Spleen (tissue), 11 donors: ENCODE measurements at regions not wholly inside any gene's neighbourhood (a gene's known extent, or its start where the extent isn't known, plus 50 kb on each side); places are given as distances from the start of the nearest gene placed in this dataset.

Experiments used
- DNase-seq: peaks from one replicate; pipeline ENCODE4 v3.0.0-alpha.2; 2020
- H3K27ac ChIP-seq, 8 donors: fragments of 200-600 bp; sonication (generic) in 7 of 8; 1 replicate in 4 of 8; 2 replicates in 4 of 8; pipeline versions ENCODE4 v1.5.0 to v1.8.0; 2016 to 2021; ENCODE audit warnings: inconsistent platforms in 4 of 8, mild to moderate bottlenecking in 4 of 8, moderate library complexity in 1 of 8
- H3K27me3 ChIP-seq, 7 donors: fragments of 200-600 bp; sonication (generic) in 6 of 7; replicated peaks in 1 of 7; 1 replicate in 4 of 7; 2 replicates in 3 of 7; pipeline versions ENCODE4 v1.5.0 to v1.8.0; 2016 to 2021; ENCODE audit warnings: inconsistent platforms in 3 of 7, mild to moderate bottlenecking in 1 of 7
- H3K36me3 ChIP-seq, 6 donors: fragments of 200-600 bp; sonication (generic) in 5 of 6; 1 replicate in 4 of 6; 2 replicates in 2 of 6; pipeline versions ENCODE4 v1.5.0 to v1.8.0; 2016 to 2021; ENCODE audit warnings: inconsistent platforms in 2 of 6
- H3K4me1 ChIP-seq, 6 donors: fragments of 200-600 bp; sonication (generic) in 5 of 6; 1 replicate in 3 of 6; 2 replicates in 3 of 6; pipeline versions ENCODE4 v1.5.0 to v1.8.0; 2016 to 2021; ENCODE audit warnings: inconsistent platforms in 3 of 6
- H3K4me3 ChIP-seq, 8 donors: fragments of 200-600 bp; sonication (generic) in 7 of 8; 1 replicate in 4 of 8; 2 replicates in 4 of 8; pipeline versions ENCODE4 v1.5.0 to v1.8.0; 2016 to 2021; ENCODE audit warnings: inconsistent platforms in 4 of 8, mild to moderate bottlenecking in 4 of 8, moderate library complexity in 2 of 8
- H3K9me3 ChIP-seq, 8 donors: fragments of 200-600 bp; sonication (generic) in 7 of 8; 1 replicate in 4 of 8; 2 replicates in 4 of 8; pipeline versions ENCODE4 v1.5.0 to v1.8.0; 2016 to 2021; ENCODE audit warnings: inconsistent platforms in 4 of 8
- POLR2A ChIP-seq, 3 donors: fragments of 450-650 bp; IDR thresholded peaks; one replicate each; pipeline ENCODE4 v1.5.1; 2017; ENCODE audit warnings: antibody characterized with exemption in 3 of 3, mild to moderate bottlenecking in 1 of 3
- POLR2AphosphoS5 ChIP-seq, 3 donors: sonication (generic); formaldehyde crosslinking; IDR thresholded peaks; one replicate each; pipeline ENCODE4 v1.5.1; 2017; ENCODE audit warnings: antibody characterized with exemption in 3 of 3
- WGBS, 5 donors: extraction: QIAGEN DNeasy Blood & Tissue Kit in 3 of 5; methylation state at CpG; one replicate each; pipeline versions ENCODE4 v1.1.5 to v1.1.7; 2013 to 2018; 5-methylcytosine and 5-hydroxymethylcytosine counted together
- intact Hi-C: fragments of 100-400 bp; cut with DNase I; formaldehyde crosslinking; loops from one replicate; pipeline ENCODE4 v1.15.0; 2023; ENCODE audit warnings: low total_unique reads
- TF ChIP-seq, protein P1 (sequence below), 11 experiments: fragments of 200-600 bp in 7 of 11; fragments of 450-650 bp in 4 of 11; sonication (generic) in 4 of 11; IDR thresholded peaks in 8 of 11; conservative IDR thresholded peaks in 3 of 11; 1 replicate in 7 of 11; 2 replicates in 4 of 11; pipeline versions ENCODE4 v1.4.0 to v1.8.0; 2016 to 2021; ENCODE audit warnings: antibody characterized with exemption in 11 of 11, inconsistent platforms in 4 of 11, mild to moderate bottlenecking in 1 of 11
- donor health status: healthy with polysubstance abuse.
- donor health status: DM: no; HTN: no; CAD: no; lungs with moderate emphysema.
- donor health status: DM: no; HTN: no; CAD: no.
- donor health status: Bipolar disorder and iron deficiency.
- donor health status: healthy.
- donor health status: DM: no; HTN: no; CAD: no.
- donor health status: DM: yes; HTN: yes; CAD: no.

DNA sequence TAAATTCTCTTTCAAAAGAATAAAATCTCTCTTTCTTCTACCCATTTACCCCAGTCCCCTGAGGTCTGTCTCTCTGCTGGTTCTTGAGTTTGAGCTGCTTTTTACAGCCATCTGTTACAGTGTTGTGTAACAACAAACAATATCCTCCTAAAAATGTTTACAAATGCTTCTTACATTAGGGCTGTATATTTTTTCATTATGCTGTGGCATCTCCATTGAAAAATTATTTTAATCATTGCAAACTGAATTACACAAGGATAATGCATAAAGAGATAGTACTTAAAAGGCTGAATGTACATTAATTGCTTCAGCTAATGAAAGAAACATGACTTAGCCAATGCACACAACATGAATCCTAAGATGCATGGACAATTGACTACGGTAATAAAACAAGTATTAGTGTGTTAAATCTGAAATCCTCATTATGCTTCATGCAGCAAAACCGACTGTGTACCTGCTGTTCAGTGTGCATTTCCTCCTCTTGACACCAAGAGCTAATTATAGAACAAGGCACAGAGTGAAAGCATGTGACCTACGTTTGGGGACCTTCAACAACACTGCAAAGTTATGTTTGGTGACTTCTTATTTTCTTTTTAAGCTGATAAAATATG is 181.7 kb upstream of the RHOBTB1 start:
- intact Hi-C loops, result no loop called here

DNA sequence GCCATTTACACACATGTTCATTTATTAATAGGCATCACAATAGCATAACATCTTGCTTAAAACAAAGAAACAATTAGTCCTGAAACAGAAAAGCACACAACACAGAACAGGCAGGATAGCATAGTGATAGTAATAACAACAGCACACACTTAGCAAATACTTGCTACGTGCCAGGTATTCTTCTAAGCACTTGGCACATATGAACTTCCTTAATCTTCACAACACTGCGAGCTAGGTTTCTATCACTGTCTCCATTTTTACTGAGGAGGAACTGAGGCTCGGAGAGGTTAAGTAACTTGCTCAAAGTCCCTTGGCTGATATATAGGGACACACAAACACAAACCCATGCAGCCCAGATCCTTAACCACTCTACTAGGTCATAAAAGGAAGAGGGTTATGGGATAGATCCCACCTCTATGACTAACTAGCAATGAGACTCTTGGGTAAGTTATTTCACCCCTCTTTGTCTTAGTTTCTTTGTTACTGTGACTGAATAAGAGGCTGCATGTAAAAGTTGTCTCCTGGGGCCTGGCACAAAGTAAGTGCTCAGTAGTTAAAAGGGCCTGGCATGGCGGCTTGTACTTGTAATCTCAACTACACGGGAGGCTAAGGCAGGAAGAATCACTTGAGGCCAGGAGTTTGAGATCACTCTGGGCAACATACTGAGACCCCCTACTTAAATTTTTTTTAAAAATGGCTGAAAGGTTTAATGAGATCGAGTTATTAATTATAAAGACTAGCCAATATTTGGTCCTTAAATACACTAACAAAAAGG is 181.0 kb upstream of the RHOBTB1 start:
- no peak for DNase-seq
- H3K4me1 ChIP-seq, result peaks cover 0 to 28% (median 10%) of the 10 kb centered on the region in 6 donors
- H3K4me3 ChIP-seq, result no peak overlapping the region
- TF ChIP-seq POLR2A (IDR thresholded peaks at IDR 0.05), result no peak
- TF ChIP-seq POLR2AphosphoS5 (IDR thresholded peaks at IDR 0.05), result no peak
- TF ChIP-seq, protein P1, sequence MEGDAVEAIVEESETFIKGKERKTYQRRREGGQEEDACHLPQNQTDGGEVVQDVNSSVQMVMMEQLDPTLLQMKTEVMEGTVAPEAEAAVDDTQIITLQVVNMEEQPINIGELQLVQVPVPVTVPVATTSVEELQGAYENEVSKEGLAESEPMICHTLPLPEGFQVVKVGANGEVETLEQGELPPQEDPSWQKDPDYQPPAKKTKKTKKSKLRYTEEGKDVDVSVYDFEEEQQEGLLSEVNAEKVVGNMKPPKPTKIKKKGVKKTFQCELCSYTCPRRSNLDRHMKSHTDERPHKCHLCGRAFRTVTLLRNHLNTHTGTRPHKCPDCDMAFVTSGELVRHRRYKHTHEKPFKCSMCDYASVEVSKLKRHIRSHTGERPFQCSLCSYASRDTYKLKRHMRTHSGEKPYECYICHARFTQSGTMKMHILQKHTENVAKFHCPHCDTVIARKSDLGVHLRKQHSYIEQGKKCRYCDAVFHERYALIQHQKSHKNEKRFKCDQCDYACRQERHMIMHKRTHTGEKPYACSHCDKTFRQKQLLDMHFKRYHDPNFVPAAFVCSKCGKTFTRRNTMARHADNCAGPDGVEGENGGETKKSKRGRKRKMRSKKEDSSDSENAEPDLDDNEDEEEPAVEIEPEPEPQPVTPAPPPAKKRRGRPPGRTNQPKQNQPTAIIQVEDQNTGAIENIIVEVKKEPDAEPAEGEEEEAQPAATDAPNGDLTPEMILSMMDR (IDR thresholded peaks at IDR 0.05 in 8 of 11, conservative IDR thresholded peaks at IDR 0.05 in 3 of 11), result no peak
- 62 to 70% (median 67%) methylated on average over 6 of the region's 6 CpGs for WGBS, 5 donors
- intact Hi-C loops, result no loop called here
- H3K36me3 ChIP-seq, result no peaks in the 10 kb centered on the region
- H3K27ac ChIP-seq, result peak overlapping the region in 4 of 8 donors; percentile 19 to 53 (median 40)
- no peaks in the 10 kb centered on the region for H3K27me3 ChIP-seq
- H3K9me3 ChIP-seq, result no peaks in the 10 kb centered on the region

More for the DNA sequence above, 181.7 kb upstream of the RHOBTB1 start:
- 8 to 33% (median 14%) methylated on average over 3 of the region's 3 CpGs for WGBS, 5 donors
- no peak overlapping the region for H3K4me3 ChIP-seq
- H3K27ac ChIP-seq, result peak overlapping the region in 4 of 8 donors; percentile 19 to 53 (median 40)
- H3K9me3 ChIP-seq, result no peaks in the 10 kb centered on the region
- DNase-seq, result no peak
- H3K4me1 ChIP-seq, result peaks cover 0 to 28% (median 10%) of the 10 kb centered on the region in 6 donors
- H3K36me3 ChIP-seq, result no peaks in the 10 kb centered on the region
- no peaks in the 10 kb centered on the region for H3K27me3 ChIP-seq
- TF ChIP-seq, protein P1 (IDR thresholded peaks at IDR 0.05 in 8 of 11, conservative IDR thresholded peaks at IDR 0.05 in 3 of 11), result no peak
- TF ChIP-seq POLR2A (IDR thresholded peaks at IDR 0.05) (no peak), POLR2AphosphoS5 (IDR thresholded peaks at IDR 0.05) (no peak)

DNA sequence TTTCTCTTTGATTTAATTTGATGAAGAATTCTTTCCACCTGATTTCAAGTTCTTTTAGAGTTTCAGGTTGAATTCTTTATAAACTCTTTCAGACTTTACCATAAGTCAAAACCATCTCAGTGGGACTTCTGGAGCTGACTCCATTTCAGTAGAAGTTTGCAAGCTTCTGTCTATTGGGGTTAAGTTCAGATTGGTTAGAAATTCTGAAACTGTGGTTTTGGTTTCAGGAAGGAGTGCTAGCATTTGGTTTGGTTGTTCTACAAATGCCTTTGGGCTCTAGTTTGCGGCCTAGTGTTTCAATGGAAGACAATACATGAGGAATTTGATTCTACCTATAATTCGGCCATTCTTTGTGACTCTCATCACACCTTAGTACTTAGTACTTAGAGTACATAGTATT is 176.8 kb upstream of the RHOBTB1 start:
- Histone ChIP-seq H3K27ac (no peak overlapping the region), H3K4me1 (peaks cover 0 to 23% (median 8%) of the 10 kb centered on the region in 6 donors), H3K4me3 (no peak overlapping the region), H3K27me3 (no peaks in the 10 kb centered on the region), H3K9me3 (no peaks in the 10 kb centered on the region), H3K36me3 (no peaks in the 10 kb centered on the region)
- WGBS, 5 donors, result 77 to 88% (median 80%) methylated on average over 2 of the region's 2 CpGs
- no peak for TF ChIP-seq POLR2A (IDR thresholded peaks at IDR 0.05)
- TF ChIP-seq, protein P1 (IDR thresholded peaks at IDR 0.05 in 8 of 11, conservative IDR thresholded peaks at IDR 0.05 in 3 of 11), result no peak
- intact Hi-C loops, result no loop called here
- no peak for DNase-seq

DNA sequence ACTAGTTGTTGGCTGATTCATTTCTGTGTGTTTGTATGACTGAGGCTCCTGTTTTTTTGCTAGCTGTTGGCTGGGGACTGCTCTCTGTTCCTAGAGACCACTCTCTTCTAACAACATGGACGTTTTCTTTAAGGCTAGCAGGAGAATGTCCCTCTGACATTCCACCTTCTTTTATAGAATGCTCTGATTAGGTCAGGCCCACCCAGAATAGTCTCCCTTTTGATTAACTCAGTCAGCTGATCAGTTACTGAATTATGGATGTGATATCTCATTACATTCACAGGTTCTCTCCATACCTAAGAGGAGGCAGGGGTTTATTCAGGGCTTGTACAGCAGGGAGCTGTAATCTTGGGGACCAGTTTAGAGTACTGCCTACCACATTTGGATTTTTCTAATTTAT is 175.6 kb upstream of the RHOBTB1 start:
- Histone ChIP-seq H3K27ac (no peak overlapping the region), H3K27me3 (no peaks in the 10 kb centered on the region), H3K4me1 (peaks cover 0 to 12% (median 3%) of the 10 kb centered on the region in 6 donors), H3K36me3 (no peaks in the 10 kb centered on the region), H3K9me3 (no peaks in the 10 kb centered on the region), H3K4me3 (no peak overlapping the region)
- TF ChIP-seq, protein P1 (IDR thresholded peaks at IDR 0.05 in 8 of 11, conservative IDR thresholded peaks at IDR 0.05 in 3 of 11), result no peak
- no peak for TF ChIP-seq POLR2AphosphoS5 (IDR thresholded peaks at IDR 0.05)
- TF ChIP-seq POLR2A (IDR thresholded peaks at IDR 0.05), result no peak
- intact Hi-C loops, result no loop called here
- WGBS, 5 donors, result 64 to 76% (median 69%) methylated on average over 1 of the region's 1 CpG
- no peak for DNase-seq
